Stomach smooth muscle (tissue), 2 donors: ENCODE measurements at regions not wholly inside any gene's neighbourhood (a gene's known extent, or its start where the extent isn't known, plus 50 kb on each side); places are given as distances from the start of the nearest gene placed in this dataset.

Experiments
- H3K27ac ChIP-seq: one replicate; pipeline ENCODE4 v1.7.0; 2013; ENCODE audit warnings: mild to moderate bottlenecking, low read length, inconsistent platforms
- H3K27me3 ChIP-seq, 2 donors: one replicate each; pipeline ENCODE4 v1.7.0; 2013; ENCODE audit warnings: low read length in 2 of 2; ENCODE audit not compliant: insufficient read depth in 2 of 2, control insufficient read depth in 1 of 2
- H3K36me3 ChIP-seq, 2 donors: one replicate each; pipeline ENCODE4 v1.7.0; 2013; ENCODE audit warnings: low read length in 2 of 2; ENCODE audit not compliant: control insufficient read depth in 2 of 2, insufficient read depth in 2 of 2
- H3K4me1 ChIP-seq: one replicate; pipeline ENCODE4 v1.7.0; 2013; ENCODE audit warnings: low read length; ENCODE audit not compliant: control insufficient read depth, insufficient read depth
- H3K4me3 ChIP-seq, 2 donors: one replicate each; pipeline ENCODE4 v1.7.0; 2013; ENCODE audit warnings: low read length in 2 of 2
- H3K9ac ChIP-seq, 2 donors: one replicate each; pipeline ENCODE4 v1.7.0; 2013; ENCODE audit warnings: low read length in 2 of 2, mild to moderate bottlenecking in 1 of 2
- H3K9me3 ChIP-seq, 2 donors: one replicate each; pipeline ENCODE4 v1.7.0; 2013; ENCODE audit warnings: low read length in 2 of 2; ENCODE audit not compliant: control insufficient read depth in 2 of 2
- donor health status: healthy.
- donor health status: Pancreatic carcinoma.

DNA sequence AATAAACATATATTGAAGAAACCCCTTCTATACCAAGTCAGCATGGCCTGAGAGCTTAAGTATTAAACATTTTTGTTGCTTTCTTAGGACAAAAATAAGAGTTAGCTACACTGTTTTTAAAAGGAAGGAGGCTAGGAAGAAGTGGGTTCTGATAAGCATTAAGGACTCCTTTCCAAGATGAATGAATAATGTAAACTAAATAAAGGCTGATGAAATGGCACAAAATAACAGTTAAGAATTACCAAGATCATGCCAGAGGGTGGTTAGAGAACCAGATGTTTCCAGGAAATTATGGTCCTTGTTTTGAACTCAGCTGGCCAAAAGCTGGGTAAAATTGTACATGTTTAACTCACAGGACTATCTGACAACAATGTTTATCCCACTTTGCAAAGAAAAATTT, 114.1 kb upstream of the ETS2 start:
- no peak overlapping the region for H3K4me3 ChIP-seq
- no peaks in the 10 kb centered on the region for H3K27me3 ChIP-seq
- H3K36me3 ChIP-seq, result no peaks in the 10 kb centered on the region
- H3K9me3 ChIP-seq, result peaks cover 0 to 8% of the 10 kb centered on the region in 2 donors
- no peak overlapping the region for H3K27ac ChIP-seq
- H3K9ac ChIP-seq, result no peak overlapping the region
- no peaks in the 10 kb centered on the region for H3K4me1 ChIP-seq

DNA sequence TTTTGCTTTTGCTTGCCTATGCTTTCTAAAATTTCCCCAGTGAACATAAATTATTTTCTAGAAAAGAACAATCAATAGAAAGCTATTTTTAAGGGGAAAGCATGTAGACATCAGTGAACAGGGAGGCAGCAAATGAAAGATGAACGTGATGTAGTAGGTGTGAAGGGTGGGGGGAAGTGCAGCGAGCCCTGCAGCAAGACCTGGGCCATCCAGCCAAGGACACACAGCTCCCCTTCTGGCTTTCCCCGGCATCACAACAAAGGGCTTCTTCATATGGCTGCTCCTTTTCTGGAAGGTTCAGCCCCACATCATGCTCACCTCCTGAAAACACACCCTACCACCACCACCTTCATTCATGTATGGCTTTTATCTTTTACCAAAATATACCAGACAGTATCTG, 109.2 kb upstream of the ETS2 start:
- Histone ChIP-seq H3K27me3 (peaks cover 21 to 26% of the 10 kb centered on the region in 2 donors), H3K4me1 (no peaks in the 10 kb centered on the region), H3K9me3 (peaks cover 0 to 2% of the 10 kb centered on the region in 2 donors), H3K27ac (no peak overlapping the region), H3K9ac (no peak overlapping the region), H3K4me3 (no peak overlapping the region), H3K36me3 (no peaks in the 10 kb centered on the region)

GRCh38 chr21:38699048-38699447, 106.7 kb upstream of the ETS2 start:
- peaks cover 21 to 29% of the 10 kb centered on the region in 2 donors for H3K27me3 ChIP-seq
- H3K4me1 ChIP-seq, result no peaks in the 10 kb centered on the region
- H3K4me3 ChIP-seq, result no peak overlapping the region
- H3K36me3 ChIP-seq, result no peaks in the 10 kb centered on the region
- H3K9ac ChIP-seq, result no peak overlapping the region
- H3K9me3 ChIP-seq, result no peaks in the 10 kb centered on the region
- no peak overlapping the region for H3K27ac ChIP-seq

- no peaks in the 10 kb centered on the region for H3K9me3 ChIP-seq
- H3K27me3 ChIP-seq, result peaks cover 29 to 32% of the 10 kb centered on the region in 2 donors
- no peaks in the 10 kb centered on the region for H3K36me3 ChIP-seq
- H3K4me1 ChIP-seq, result no peaks in the 10 kb centered on the region
- no peak overlapping the region for H3K4me3 ChIP-seq
- no peak overlapping the region for H3K9ac ChIP-seq
- no peak overlapping the region for H3K27ac ChIP-seq
Observed at GRCh38 chr21:38702196-38702595, 103.5 kb upstream of the ETS2 start.

DNA sequence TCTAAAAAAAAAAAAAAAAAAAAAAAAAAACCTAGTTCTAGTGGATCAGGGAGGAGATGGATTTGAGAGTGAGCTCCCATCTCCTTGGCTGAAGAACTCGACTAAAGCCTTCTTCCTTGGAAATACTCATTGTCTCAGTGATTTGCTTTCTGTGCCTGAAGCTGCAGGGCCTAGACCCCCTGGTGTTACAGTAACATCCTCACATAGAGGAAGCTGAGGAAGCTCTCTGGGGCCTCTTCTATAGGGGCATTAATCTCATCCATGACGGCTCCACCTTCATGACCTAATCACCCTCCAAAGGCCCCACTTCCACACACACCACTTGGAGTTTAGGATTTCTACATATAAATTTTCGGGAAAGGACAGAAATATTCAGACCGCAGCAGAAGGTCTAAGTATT, 95.9 kb upstream of the ETS2 start:
- Histone ChIP-seq H3K27ac (no peak overlapping the region), H3K4me1 (no peaks in the 10 kb centered on the region), H3K27me3 (peaks cover 0 to 9% of the 10 kb centered on the region in 2 donors), H3K9ac (no peak overlapping the region), H3K9me3 (no peaks in the 10 kb centered on the region), H3K4me3 (no peak overlapping the region), H3K36me3 (no peaks in the 10 kb centered on the region)

GRCh38 chr21:38712071-38712470, 93.7 kb upstream of the ETS2 start:
- Histone ChIP-seq H3K27ac (no peak overlapping the region), H3K9me3 (no peaks in the 10 kb centered on the region), H3K4me1 (no peaks in the 10 kb centered on the region), H3K27me3 (no peaks in the 10 kb centered on the region), H3K9ac (no peak overlapping the region), H3K36me3 (no peaks in the 10 kb centered on the region), H3K4me3 (no peak overlapping the region)

- no peaks in the 10 kb centered on the region for H3K27me3 ChIP-seq
- H3K4me3 ChIP-seq, result no peak overlapping the region
- H3K9ac ChIP-seq, result no peak overlapping the region
- H3K27ac ChIP-seq, result no peak overlapping the region
- H3K9me3 ChIP-seq, result no peaks in the 10 kb centered on the region
- no peaks in the 10 kb centered on the region for H3K36me3 ChIP-seq
- no peaks in the 10 kb centered on the region for H3K4me1 ChIP-seq
Observed at GRCh38 chr21:38712664-38713063, 93.1 kb upstream of the ETS2 start.

GRCh38 chr21:38714039-38714817, 91.5 kb upstream of the ETS2 start:
- Histone ChIP-seq H3K36me3 (no peaks in the 10 kb centered on the region), H3K4me3 (no peak overlapping the region), H3K27ac (no peak overlapping the region), H3K4me1 (no peaks in the 10 kb centered on the region), H3K9ac (no peak overlapping the region), H3K27me3 (no peaks in the 10 kb centered on the region), H3K9me3 (no peaks in the 10 kb centered on the region)

- Histone ChIP-seq H3K9ac (no peak overlapping the region), H3K27ac (no peak overlapping the region)
Observed at GRCh38 chr21:38714999-38715398, 90.7 kb upstream of the ETS2 start.

DNA sequence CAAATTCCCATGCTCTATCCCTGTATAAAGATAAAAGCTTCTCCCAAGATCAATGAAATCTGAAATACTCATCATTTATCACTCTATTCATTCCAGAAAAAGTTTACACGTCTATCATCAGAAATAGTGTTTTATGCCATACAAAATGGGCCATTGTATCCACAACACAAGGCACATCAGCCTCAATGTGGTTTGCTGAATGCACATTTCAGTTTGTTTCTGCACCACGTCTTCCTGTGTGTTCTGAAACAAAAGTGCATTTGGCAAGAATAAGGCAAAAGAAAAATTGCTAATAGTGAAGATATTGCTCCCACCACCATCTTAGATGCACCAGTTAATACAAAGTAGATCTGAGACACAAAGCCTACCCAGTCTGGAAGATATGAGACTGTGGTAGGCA, 89.6 kb upstream of the ETS2 start:
- Histone ChIP-seq H3K27ac (no peak overlapping the region), H3K9me3 (no peaks in the 10 kb centered on the region), H3K9ac (no peak overlapping the region), H3K36me3 (no peaks in the 10 kb centered on the region), H3K27me3 (no peaks in the 10 kb centered on the region), H3K4me3 (no peak overlapping the region), H3K4me1 (no peaks in the 10 kb centered on the region)

More at GRCh38 chr21:38714999-38715398, 90.7 kb upstream of the ETS2 start:
- Histone ChIP-seq H3K9me3 (no peaks in the 10 kb centered on the region), H3K4me1 (no peaks in the 10 kb centered on the region), H3K27me3 (no peaks in the 10 kb centered on the region), H3K36me3 (no peaks in the 10 kb centered on the region), H3K4me3 (no peak overlapping the region)

- no peak overlapping the region for H3K4me3 ChIP-seq
- no peaks in the 10 kb centered on the region for H3K27me3 ChIP-seq
- no peak overlapping the region for H3K9ac ChIP-seq
- no peaks in the 10 kb centered on the region for H3K36me3 ChIP-seq
- H3K9me3 ChIP-seq, result no peaks in the 10 kb centered on the region
- no peak overlapping the region for H3K27ac ChIP-seq
- no peaks in the 10 kb centered on the region for H3K4me1 ChIP-seq
Observed at GRCh38 chr21:38716942-38717341, 88.8 kb upstream of the ETS2 start.
